Mucosa of descending colon (tissue), 3 donors: ENCODE measurements at regions not wholly inside any gene's neighbourhood (a gene's known extent, or its start where the extent isn't known, plus 50 kb on each side); places are given as distances from the start of the nearest gene placed in this dataset.

ENCODE experiments used
- ATAC-seq: fragments of 200-7000 bp; cut with Tn5 transposase; one replicate; pipeline ENCODE4 v1.9.1; 2020; ENCODE audit warnings: mild to moderate bottlenecking, moderate library complexity
- DNase-seq, 3 donors: peaks; one replicate each; pipeline ENCODE4 v3.0.0-alpha.2; 2020
- H3K36me3 ChIP-seq: fragments of 200-600 bp; one replicate; pipeline ENCODE4 v1.8.0; 2021; ENCODE audit warnings: low read depth, mild to moderate bottlenecking
- H3K4me1 ChIP-seq: fragments of 200-600 bp; one replicate; pipeline ENCODE4 v1.8.0; 2021; ENCODE audit warnings: low read depth, mild to moderate bottlenecking
- H3K4me3 ChIP-seq: fragments of 200-600 bp; one replicate; pipeline ENCODE4 v1.8.0; 2021; ENCODE audit warnings: mild to moderate bottlenecking
- H3K9me3 ChIP-seq: fragments of 200-600 bp; one replicate; pipeline ENCODE4 v1.8.0; 2021; ENCODE audit warnings: mild to moderate bottlenecking
- intact Hi-C, 2 donors: fragments of 100-400 bp; cut with DNase I in 1 of 2; cut with micrococcal nuclease in 1 of 2; formaldehyde crosslinking; loops; one replicate each; pipeline versions ENCODE4 v1.11.0 to v1.11.1; 2022; cut with DNase I, micrococcal nuclease
- TF ChIP-seq, protein P1 (sequence below): fragments of 200-600 bp; IDR thresholded peaks from one replicate; pipeline ENCODE4 v1.8.0; 2022; ENCODE audit warnings: antibody characterized with exemption, mild to moderate bottlenecking
- donor health status: DM: no; HTN: no; CAD: no; lungs with moderate emphysema.
- donor health status: DM: no; HTN: no; CAD: no.
- donor health status: DM: no; HTN: yes; CAD: no.

DNA sequence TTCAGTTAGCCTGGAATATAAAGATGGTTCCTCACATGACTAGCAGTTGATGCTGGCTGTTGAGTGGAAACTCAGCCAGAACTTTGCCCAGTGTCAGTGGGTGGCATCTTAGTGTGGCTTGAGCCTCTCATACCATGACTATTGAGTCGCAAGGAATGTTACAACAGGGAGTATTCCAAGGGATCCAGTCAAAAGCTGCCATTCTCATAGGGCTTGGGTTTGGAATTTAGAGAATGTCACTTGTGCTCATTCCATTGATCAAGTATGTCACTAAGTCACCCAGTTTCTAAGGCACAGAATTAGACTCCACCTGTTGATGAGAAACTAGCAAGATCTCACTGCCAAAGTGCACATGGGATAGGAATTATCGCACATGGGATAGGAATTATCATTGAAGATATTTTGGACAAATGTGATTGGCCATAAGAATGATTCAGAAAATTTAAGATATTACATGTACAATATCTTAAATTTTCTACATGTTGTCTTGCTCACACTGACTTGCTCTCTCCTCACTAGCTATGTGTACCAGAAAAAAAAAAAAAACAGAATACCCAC is 1290.7 kb upstream of the ADGRL2 start:
- H3K4me1 ChIP-seq, result no peaks in the 10 kb centered on the region
- intact Hi-C loops, result no loop called here
- ATAC-seq (no peak), DNase-seq (no peak)
- no peak overlapping the region for H3K4me3 ChIP-seq
- no peaks in the 10 kb centered on the region for H3K36me3 ChIP-seq
- no peaks in the 10 kb centered on the region for H3K9me3 ChIP-seq
- TF ChIP-seq, protein P1, sequence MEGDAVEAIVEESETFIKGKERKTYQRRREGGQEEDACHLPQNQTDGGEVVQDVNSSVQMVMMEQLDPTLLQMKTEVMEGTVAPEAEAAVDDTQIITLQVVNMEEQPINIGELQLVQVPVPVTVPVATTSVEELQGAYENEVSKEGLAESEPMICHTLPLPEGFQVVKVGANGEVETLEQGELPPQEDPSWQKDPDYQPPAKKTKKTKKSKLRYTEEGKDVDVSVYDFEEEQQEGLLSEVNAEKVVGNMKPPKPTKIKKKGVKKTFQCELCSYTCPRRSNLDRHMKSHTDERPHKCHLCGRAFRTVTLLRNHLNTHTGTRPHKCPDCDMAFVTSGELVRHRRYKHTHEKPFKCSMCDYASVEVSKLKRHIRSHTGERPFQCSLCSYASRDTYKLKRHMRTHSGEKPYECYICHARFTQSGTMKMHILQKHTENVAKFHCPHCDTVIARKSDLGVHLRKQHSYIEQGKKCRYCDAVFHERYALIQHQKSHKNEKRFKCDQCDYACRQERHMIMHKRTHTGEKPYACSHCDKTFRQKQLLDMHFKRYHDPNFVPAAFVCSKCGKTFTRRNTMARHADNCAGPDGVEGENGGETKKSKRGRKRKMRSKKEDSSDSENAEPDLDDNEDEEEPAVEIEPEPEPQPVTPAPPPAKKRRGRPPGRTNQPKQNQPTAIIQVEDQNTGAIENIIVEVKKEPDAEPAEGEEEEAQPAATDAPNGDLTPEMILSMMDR, result no peak

DNA sequence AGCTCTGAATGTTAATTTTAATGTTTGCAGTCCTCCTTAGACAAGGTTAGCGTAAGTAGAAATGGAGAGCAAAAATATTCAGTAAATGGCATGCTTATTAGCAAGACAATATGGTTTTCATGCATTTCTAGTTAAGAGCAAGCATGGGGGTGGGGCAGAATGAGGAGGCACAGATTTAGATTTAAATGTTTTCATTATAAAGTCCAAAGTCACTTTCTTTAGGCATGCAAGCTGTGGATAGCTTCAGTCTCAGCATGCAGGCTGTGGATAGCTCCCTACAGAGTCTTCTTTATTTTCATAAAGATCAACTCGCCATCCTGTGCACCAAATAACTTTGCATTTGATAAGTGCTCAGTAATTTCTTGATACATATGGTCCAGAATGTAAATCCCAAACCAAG is 1294.5 kb upstream of the ADGRL2 start:
- Histone ChIP-seq H3K36me3 (no peaks in the 10 kb centered on the region), H3K4me1 (no peaks in the 10 kb centered on the region), H3K9me3 (no peaks in the 10 kb centered on the region), H3K4me3 (no peak overlapping the region)
- TF ChIP-seq, protein P1, result no peak
- intact Hi-C loops, result no loop called here
- no peak for ATAC-seq
- no peak for DNase-seq

DNA sequence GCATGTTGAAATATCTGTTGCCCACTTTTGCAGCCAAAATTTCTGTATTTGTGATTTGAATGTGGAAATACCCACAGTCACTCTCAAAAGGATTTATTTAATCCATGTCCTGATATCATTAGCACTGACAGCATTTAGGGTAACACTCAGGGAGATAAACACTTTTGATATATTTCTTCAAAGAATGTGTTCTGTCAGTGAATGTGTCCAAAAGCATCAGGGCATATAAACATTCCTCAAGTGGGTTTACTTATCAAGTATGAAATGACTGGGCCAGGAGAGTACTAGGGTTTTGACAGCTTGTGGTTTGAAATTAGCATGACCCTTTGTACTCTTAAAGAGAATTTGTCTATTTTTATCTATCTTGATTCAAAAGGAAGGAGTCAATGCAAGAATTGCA is 1302.1 kb upstream of the ADGRL2 start:
- TF ChIP-seq, protein P1, result no peak
- ATAC-seq, result no peak
- no peak overlapping the region for H3K4me3 ChIP-seq
- no peaks in the 10 kb centered on the region for H3K9me3 ChIP-seq
- no peak for DNase-seq
- intact Hi-C loops, result no loop called here
- no peaks in the 10 kb centered on the region for H3K4me1 ChIP-seq
- no peaks in the 10 kb centered on the region for H3K36me3 ChIP-seq

DNA sequence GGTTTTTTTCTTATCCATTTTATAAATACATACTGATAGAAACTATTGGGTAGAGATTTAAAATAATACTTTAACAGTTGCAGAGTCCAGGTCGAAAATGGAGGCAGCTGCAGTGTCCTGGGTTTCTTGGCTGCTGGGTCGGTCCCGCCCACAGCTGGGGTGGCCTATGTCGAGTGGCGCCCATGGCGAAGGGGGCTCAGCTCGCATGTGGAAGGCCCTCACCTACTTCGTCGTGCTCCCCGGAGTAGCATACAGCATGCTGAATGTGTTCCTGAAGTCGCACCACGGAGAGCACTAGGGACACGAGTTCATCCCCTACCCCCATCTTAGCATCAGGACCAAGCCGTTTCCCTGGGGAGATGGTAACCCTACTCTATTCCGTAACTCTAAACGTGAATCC is 1304.9 kb upstream of the ADGRL2 start:
- DNase-seq, result no peak
- TF ChIP-seq, protein P1, result no peak
- intact Hi-C loops, result no loop called here

DNA sequence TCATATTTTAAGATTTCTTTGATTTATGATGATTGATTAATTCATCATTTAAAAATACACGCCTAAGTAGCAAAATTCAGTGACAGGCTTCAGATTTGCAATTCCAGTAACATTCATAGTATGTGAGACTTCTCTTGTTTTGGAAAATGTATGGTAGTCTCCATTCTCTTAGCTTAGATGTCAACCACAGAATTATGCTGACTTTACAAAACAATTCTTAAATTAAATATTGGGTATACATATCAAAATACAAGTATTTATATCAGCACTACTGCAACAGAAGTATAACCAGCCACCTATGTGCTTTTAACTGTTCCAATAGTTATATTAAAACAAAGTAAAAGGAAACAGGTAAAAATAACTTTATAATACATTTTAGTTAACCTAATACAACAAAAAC is 1328.6 kb upstream of the ADGRL2 start:
- no peaks in the 10 kb centered on the region for H3K9me3 ChIP-seq
- no peak for DNase-seq
- TF ChIP-seq, protein P1, result no peak
- no peak for ATAC-seq
- H3K4me3 ChIP-seq, result no peak overlapping the region
- H3K36me3 ChIP-seq, result no peaks in the 10 kb centered on the region
- H3K4me1 ChIP-seq, result no peaks in the 10 kb centered on the region
- intact Hi-C loops, result no loop called here

More for the DNA sequence above, 1304.9 kb upstream of the ADGRL2 start:
- H3K9me3 ChIP-seq, result no peaks in the 10 kb centered on the region
- no peak for ATAC-seq
- H3K4me3 ChIP-seq, result no peak overlapping the region
- H3K4me1 ChIP-seq, result no peaks in the 10 kb centered on the region
- H3K36me3 ChIP-seq, result no peaks in the 10 kb centered on the region

DNA sequence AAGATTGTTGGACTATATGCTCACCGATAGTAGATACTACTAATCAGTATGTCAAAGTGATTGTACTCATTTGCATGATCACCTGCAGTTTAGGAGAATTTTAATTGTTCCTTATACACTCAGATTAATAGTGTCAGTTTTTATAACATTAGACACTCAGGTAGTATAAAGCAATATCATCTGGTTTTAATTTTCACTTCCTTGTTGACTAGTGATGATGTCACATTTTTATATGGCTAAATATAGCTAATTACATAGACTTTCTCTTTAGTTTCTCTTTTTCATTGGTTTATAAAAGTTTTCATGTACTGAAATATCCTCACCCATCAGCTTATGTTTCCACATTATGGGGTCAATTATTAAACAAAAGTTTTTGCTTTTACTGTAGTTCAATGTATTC is 1332.4 kb upstream of the ADGRL2 start:
- TF ChIP-seq, protein P1, result no peak
- Histone ChIP-seq H3K4me1 (no peaks in the 10 kb centered on the region), H3K36me3 (no peaks in the 10 kb centered on the region), H3K9me3 (no peaks in the 10 kb centered on the region), H3K4me3 (no peak overlapping the region)
- DNase-seq (no peak), ATAC-seq (no peak)
- intact Hi-C loops, result no loop called here
